IMR-90 (cell line): ENCODE measurements at regions not wholly inside any gene's neighbourhood (a gene's known extent, or its start where the extent isn't known, plus 50 kb on each side); places are given as distances from the start of the nearest gene placed in this dataset.

ENCODE experiments used
- ATAC-seq: fragments of 200-7000 bp; cut with Tn5 transposase; 2 replicates; pipeline ENCODE4 v1.9.1; 2020; ENCODE audit warnings: low read depth, mild to moderate bottlenecking, moderate library complexity
- BruUV-seq: library from RNA; stranded (reverse); fragments of 400-500 nt; replicated peaks from 2 replicates; lab custom pipeline; 2021; lab: Mats Ljungman, UMichigan
- CTCF ChIA-PET: fragments of 300-600 bp; formaldehyde crosslinking; extraction: SDS; loops from one replicate; lab custom pipeline; 2021; ENCODE audit warnings: antibody characterized with exemption; lab: Yijun Ruan, JAX
- POLR2A ChIA-PET: fragments of 300-600 bp; sonication (Branson Sonifier 250); formaldehyde crosslinking; loops from one replicate; lab custom pipeline; 2022; ENCODE audit warnings: antibody characterized with exemption; ENCODE audit not compliant: unreplicated experiment; lab: Charles Lee
- DNase-seq: peaks from one replicate; pipeline ENCODE4 v3.0.0; 2013
- H2AFZ ChIP-seq: replicated peaks from 2 replicates; pipeline ENCODE3; 2013; ENCODE audit warnings: low read length, mild to moderate bottlenecking; ENCODE audit not compliant: poor library complexity
- H2AK5ac ChIP-seq: 2 replicates; pipeline ENCODE4 v1.6.1; 2013; ENCODE audit warnings: low read depth, low read length, inconsistent platforms
- H2AK9ac ChIP-seq: replicated peaks from 2 replicates; pipeline ENCODE3; 2013; ENCODE audit warnings: mild to moderate bottlenecking, low read depth, low read length, moderate library complexity; ENCODE audit not compliant: poor library complexity
- H2BK120ac ChIP-seq: 2 replicates; pipeline ENCODE4 v1.6.1; 2013; ENCODE audit warnings: low read depth, low read length, inconsistent platforms
- H2BK15ac ChIP-seq: 3 replicates; pipeline ENCODE4 v1.6.1; 2013; ENCODE audit warnings: low read depth, low read length, inconsistent platforms
- H2BK20ac ChIP-seq: 2 replicates; pipeline ENCODE4 v1.6.1; 2013; ENCODE audit warnings: low read depth, mild to moderate bottlenecking, inconsistent platforms, low read length, moderate library complexity
- H2BK5ac ChIP-seq: 2 replicates; pipeline ENCODE4 v1.6.1; 2013; ENCODE audit warnings: mild to moderate bottlenecking, low read depth, low read length, inconsistent platforms; ENCODE audit not compliant: poor library complexity, severe bottlenecking
- H3K14ac ChIP-seq: replicated peaks from 2 replicates; pipeline ENCODE4 v1.6.1; 2013; ENCODE audit warnings: low read depth, low read length, inconsistent platforms
- H3K18ac ChIP-seq: 2 replicates; pipeline ENCODE4 v1.6.1; 2013; ENCODE audit warnings: low read depth, low read length, control low read depth
- H3K23ac ChIP-seq: 2 replicates; pipeline ENCODE4 v1.6.1; 2013; ENCODE audit warnings: low read depth, low read length, inconsistent platforms
- H3K27ac ChIP-seq: 2 replicates; pipeline ENCODE4 v1.5.1; 2013; ENCODE audit warnings: mild to moderate bottlenecking, control low read depth, low read length; ENCODE audit not compliant: insufficient read depth
- H3K27me3 ChIP-seq: 2 replicates; pipeline ENCODE4 v1.6.1; 2013; ENCODE audit warnings: low read length; ENCODE audit not compliant: control insufficient read depth, insufficient read depth
- H3K36me3 ChIP-seq: 2 replicates; pipeline ENCODE4 v1.6.1; 2013; ENCODE audit warnings: low read length, mixed read lengths; ENCODE audit not compliant: control insufficient read depth, insufficient read depth
- H3K4ac ChIP-seq: 2 replicates; pipeline ENCODE4 v1.6.1; 2013; ENCODE audit warnings: low read depth, low read length, inconsistent platforms
- H3K4me1 ChIP-seq: 2 replicates; pipeline ENCODE4 v1.6.1; 2013; ENCODE audit warnings: low read length, mixed read lengths; ENCODE audit not compliant: control insufficient read depth, insufficient read depth
- H3K4me2 ChIP-seq: 2 replicates; pipeline ENCODE4 v1.6.1; 2013; ENCODE audit warnings: low read depth, mild to moderate bottlenecking, control low read depth, low read length, moderate library complexity
- H3K4me3 ChIP-seq: 2 replicates; pipeline ENCODE4 v1.5.1; 2013; ENCODE audit warnings: low read depth, mild to moderate bottlenecking, control low read depth, low read length, moderate library complexity; ENCODE audit not compliant: insufficient read depth
- H3K56ac ChIP-seq: 2 replicates; pipeline ENCODE4 v1.6.1; 2013; ENCODE audit warnings: low read length, inconsistent platforms; ENCODE audit not compliant: insufficient read depth; ENCODE audit errors: extremely low read depth
- H3K79me1 ChIP-seq, 2 experiments: 2 replicates each; pipeline ENCODE4 v1.6.1; 2013; ENCODE audit warnings: low read length in 2 of 2, inconsistent platforms in 1 of 2, low read depth in 1 of 2
- H3K9ac ChIP-seq: 2 replicates; pipeline ENCODE4 v1.6.1; 2013; ENCODE audit warnings: low read depth, low read length, control low read depth
- H3K9me1 ChIP-seq: 2 replicates; pipeline ENCODE4 v1.6.1; 2013; ENCODE audit warnings: low read length, inconsistent platforms; ENCODE audit not compliant: insufficient read depth
- H3K9me3 ChIP-seq: 2 replicates; pipeline ENCODE4 v1.6.1; 2013; ENCODE audit warnings: low read length; ENCODE audit not compliant: control insufficient read depth, insufficient read depth
- H4K20me1 ChIP-seq: 2 replicates; pipeline ENCODE4 v1.6.1; 2013; ENCODE audit warnings: low read length, inconsistent platforms; ENCODE audit not compliant: insufficient read depth
- H4K5ac ChIP-seq: 2 replicates; pipeline ENCODE4 v1.6.1; 2013; ENCODE audit warnings: mild to moderate bottlenecking, low read depth, low read length, control low read depth
- H4K8ac ChIP-seq, 2 experiments: 2 replicates each; pipeline ENCODE4 v1.6.1; 2013; ENCODE audit warnings: low read depth in 2 of 2, low read length in 2 of 2, control low read depth in 1 of 2, inconsistent platforms in 1 of 2
- H4K91ac ChIP-seq: 2 replicates; pipeline ENCODE4 v1.6.1; 2013; ENCODE audit warnings: low read depth, low read length, inconsistent platforms; ENCODE audit not compliant: insufficient read depth
- BHLHE40 ChIP-seq: fragments of 150-350 bp; IDR thresholded peaks from 2 replicates; pipeline ENCODE4 v1.6.1; 2016; ENCODE audit warnings: mild to moderate bottlenecking, low read depth, low read length
- CEBPB ChIP-seq: IDR thresholded peaks from 2 replicates; pipeline ENCODE4 v1.6.1; 2012; ENCODE audit warnings: low read depth, low read length, improper control_type of control experiment
- CHD1 ChIP-seq: IDR thresholded peaks from 2 replicates; pipeline ENCODE4 v1.6.1; 2012; ENCODE audit warnings: low read depth, low read length, improper control_type of control experiment
- MAZ ChIP-seq: IDR thresholded peaks from 2 replicates; pipeline ENCODE4 v1.6.1; 2012; ENCODE audit warnings: low read depth, mild to moderate bottlenecking, low read length, improper control_type of control experiment, moderate library complexity, borderline replicate concordance
- MXI1 ChIP-seq: IDR thresholded peaks from 2 replicates; pipeline ENCODE4 v1.6.1; 2012; ENCODE audit warnings: low read depth, mild to moderate bottlenecking, low read length, moderate library complexity, borderline replicate concordance
- NFE2L2 ChIP-seq: fragments of 150-350 bp; IDR thresholded peaks from 2 replicates; pipeline ENCODE4 v1.6.1; 2016; ENCODE audit warnings: low read depth, mild to moderate bottlenecking, low read length
- POLR2A ChIP-seq: IDR thresholded peaks from 2 replicates; pipeline ENCODE4 v1.6.1; 2012; ENCODE audit warnings: mild to moderate bottlenecking, low read depth, low read length
- RAD21 ChIP-seq: IDR thresholded peaks from 2 replicates; pipeline ENCODE4 v1.6.1; 2012; ENCODE audit warnings: low read length, improper control_type of control experiment
- RCOR1 ChIP-seq: IDR thresholded peaks from 2 replicates; pipeline ENCODE4 v1.6.1; 2012; ENCODE audit warnings: mild to moderate bottlenecking, low read length, improper control_type of control experiment; ENCODE audit not compliant: insufficient replicate concordance
- RFX5 ChIP-seq: IDR thresholded peaks from 2 replicates; pipeline ENCODE4 v1.8.0; 2012; ENCODE audit warnings: low read depth, mild to moderate bottlenecking, low read length, moderate library complexity
- SMC3 ChIP-seq: fragments of 150-350 bp; IDR thresholded peaks from 2 replicates; pipeline ENCODE4 v1.6.1; 2016; ENCODE audit warnings: low read depth, mild to moderate bottlenecking, antibody characterized with exemption, low read length, moderate library complexity
- WGBS, 2 experiments: methylation state at CpG; one replicate each; pipeline versions ENCODE4 v1.1.5 to v1.1.7; 2013; ENCODE audit warnings: missing lambda C conversion rate in 2 of 2; ENCODE audit not compliant: insufficient read length in 1 of 2; ENCODE audit errors: extremely low coverage in 2 of 2; 5-methylcytosine and 5-hydroxymethylcytosine counted together
- dilution Hi-C: fragments of 300-500 bp; cut with HindIII; formaldehyde crosslinking; loops from one replicate; pipeline ENCODE4 v1.14.3; 2018; ENCODE audit warnings: low sequenced_read_pairs; ENCODE audit not compliant: unreplicated experiment
- in situ Hi-C: fragments of 300-500 bp; cut with MboI; formaldehyde crosslinking; loops from 3 replicates; pipeline ENCODE4 v1.14.3; 2019; ENCODE audit warnings: low sequenced_read_pairs, inconsistent platforms, mixed read lengths
- intact Hi-C: fragments of 100-400 bp; cut with micrococcal nuclease; formaldehyde crosslinking; loops from 2 replicates; pipeline ENCODE4 v1.10.0; 2022
- TF ChIP-seq, protein P1 (sequence below): fragments of 150-350 bp; IDR thresholded peaks from 2 replicates; pipeline ENCODE4 v1.6.1; 2017; ENCODE audit warnings: mild to moderate bottlenecking, antibody characterized with exemption, low read length, low read depth
- TF ChIP-seq, protein P2 (sequence below): fragments of 150-350 bp; IDR thresholded peaks from 2 replicates; pipeline ENCODE4 v1.6.1; 2016; ENCODE audit warnings: low read depth, mild to moderate bottlenecking, low read length, moderate library complexity, borderline replicate concordance

DNA sequence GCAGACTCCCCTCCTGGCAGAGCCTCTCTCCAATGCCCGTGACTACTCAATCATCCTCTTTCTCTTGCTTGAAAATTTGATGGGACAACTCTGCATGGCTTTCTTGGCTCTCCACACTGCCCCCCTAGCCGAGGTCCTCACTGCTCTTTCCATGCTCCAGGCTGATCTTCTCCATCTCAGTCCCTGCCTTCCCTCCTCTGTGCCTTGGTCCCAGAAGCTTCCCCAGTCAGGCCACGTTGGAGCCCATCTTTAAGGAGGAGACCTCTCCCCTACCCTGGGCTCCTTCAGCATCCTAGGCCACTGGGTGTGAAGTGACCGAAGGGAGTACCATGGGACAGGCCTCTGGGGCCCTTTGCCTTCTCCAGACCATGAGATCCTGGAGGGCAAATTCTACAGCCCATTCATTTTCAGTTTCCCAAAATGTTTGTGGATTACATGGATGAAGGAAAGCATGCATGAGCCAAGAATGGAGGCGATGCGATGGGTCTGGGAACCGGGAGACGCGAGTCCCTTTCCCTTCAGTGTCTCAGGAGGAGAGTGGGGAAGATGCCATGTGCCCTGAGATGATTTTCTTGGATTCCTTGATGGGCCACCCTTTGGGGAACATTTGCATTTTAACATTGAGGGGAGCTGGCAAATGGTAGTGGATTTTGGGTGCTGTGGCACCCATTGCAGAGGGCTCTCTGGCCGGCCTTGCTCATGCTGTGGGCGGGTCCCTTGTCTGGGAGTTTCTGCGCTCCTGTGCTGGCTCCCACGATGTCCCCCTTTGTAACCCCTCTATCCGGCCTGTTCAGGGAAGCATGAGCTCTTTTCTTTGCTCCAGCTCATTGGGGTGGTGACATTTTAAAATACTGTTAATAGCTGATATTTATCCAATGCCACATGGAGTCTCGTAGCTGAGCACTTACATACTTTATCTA, 376.6 kb downstream of the RPS24 start:
- H3K36me3 ChIP-seq, result no peaks in the 10 kb centered on the region
- no peak overlapping the region for H2BK5ac ChIP-seq
- no peak overlapping the region for H2AK5ac ChIP-seq
- DNase-seq (no peak), ATAC-seq (no peak)
- H3K79me1 ChIP-seq, result no peaks in the 10 kb centered on the region
- no peak overlapping the region for H3K18ac ChIP-seq
- ChIA-PET CTCF (no interaction called here), POLR2A (no interaction called here)
- no peak overlapping the region for H2AK9ac ChIP-seq
- in situ Hi-C loops (no loop called here), intact Hi-C loops (no loop called here), dilution Hi-C loops (no loop called here)
- H3K4me1 ChIP-seq, result peaks cover 10% of the 10 kb centered on the region; the same call in 1 of the 2 replicates
- no peak overlapping the region for H3K9ac ChIP-seq
- no peak overlapping the region for H4K8ac ChIP-seq
- H3K4me2 ChIP-seq, result no peak overlapping the region
- H3K4me3 ChIP-seq, result no peak overlapping the region
- peaks cover 9% of the 10 kb centered on the region; the same call in 1 of the 2 replicates for H3K27me3 ChIP-seq
- H3K4ac ChIP-seq, result no peak overlapping the region
- no peak overlapping the region for H4K91ac ChIP-seq
- no peak overlapping the region for H2BK120ac ChIP-seq
- BruUV-seq, result no TSS peak
- no peak overlapping the region for H3K27ac ChIP-seq
- H4K20me1 ChIP-seq, result 0 out of 2 replicates have a peak, but pooled peaks cover 4% of the 10 kb centered on the region
- no peaks in the 10 kb centered on the region for H3K9me3 ChIP-seq
- no peak overlapping the region for H3K23ac ChIP-seq
- no peak overlapping the region for H3K14ac ChIP-seq
- no peaks in the 10 kb centered on the region for H3K9me1 ChIP-seq
- H3K56ac ChIP-seq, result no peak overlapping the region
- no peak overlapping the region for H2BK15ac ChIP-seq
- no peak overlapping the region for H2BK20ac ChIP-seq
- WGBS, 2 experiments, result 99% methylated on average over 11 of the region's 15 CpGs; no CpG with 5 or more reads in 1 of the 2 experiments
- TF ChIP-seq MAZ (no peak), CHD1 (no peak), RFX5 (no peak), CEBPB (no peak), POLR2A (no peak), RAD21 (no peak), BHLHE40 (no peak), MXI1 (no peak), SMC3 (no peak), RCOR1 (no peak), NFE2L2 (no peak)
- TF ChIP-seq, protein P1, sequence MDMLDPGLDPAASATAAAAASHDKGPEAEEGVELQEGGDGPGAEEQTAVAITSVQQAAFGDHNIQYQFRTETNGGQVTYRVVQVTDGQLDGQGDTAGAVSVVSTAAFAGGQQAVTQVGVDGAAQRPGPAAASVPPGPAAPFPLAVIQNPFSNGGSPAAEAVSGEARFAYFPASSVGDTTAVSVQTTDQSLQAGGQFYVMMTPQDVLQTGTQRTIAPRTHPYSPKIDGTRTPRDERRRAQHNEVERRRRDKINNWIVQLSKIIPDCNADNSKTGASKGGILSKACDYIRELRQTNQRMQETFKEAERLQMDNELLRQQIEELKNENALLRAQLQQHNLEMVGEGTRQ, result no peak
- TF ChIP-seq, protein P2, sequence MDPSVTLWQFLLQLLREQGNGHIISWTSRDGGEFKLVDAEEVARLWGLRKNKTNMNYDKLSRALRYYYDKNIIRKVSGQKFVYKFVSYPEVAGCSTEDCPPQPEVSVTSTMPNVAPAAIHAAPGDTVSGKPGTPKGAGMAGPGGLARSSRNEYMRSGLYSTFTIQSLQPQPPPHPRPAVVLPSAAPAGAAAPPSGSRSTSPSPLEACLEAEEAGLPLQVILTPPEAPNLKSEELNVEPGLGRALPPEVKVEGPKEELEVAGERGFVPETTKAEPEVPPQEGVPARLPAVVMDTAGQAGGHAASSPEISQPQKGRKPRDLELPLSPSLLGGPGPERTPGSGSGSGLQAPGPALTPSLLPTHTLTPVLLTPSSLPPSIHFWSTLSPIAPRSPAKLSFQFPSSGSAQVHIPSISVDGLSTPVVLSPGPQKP, result no peak
- H2AFZ ChIP-seq, result no peak overlapping the region
- H4K5ac ChIP-seq, result no peak overlapping the region
